ENCODE measurements at regions not wholly inside any gene's neighbourhood (a gene's known extent, or its start where the extent isn't known, plus 50 kb on each side); places are given as distances from the start of the nearest gene placed in this dataset.

GRCh38 chr17:6356562-6356961, 78.4 kb downstream of the AIPL1 start:
- peaks cover 2% of the 10 kb centered on the region for H3K27me3 ChIP-seq (ENCODE audit: control insufficient read depth, insufficient read depth, low read length)
- no peak overlapping the region for H3K27ac ChIP-seq (ENCODE audit: low read depth, low read length)
- H3K9me3 ChIP-seq (ENCODE audit: control insufficient read depth, insufficient read depth, low read length): no peaks in the 10 kb centered on the region
- DNase-seq (ENCODE audit: low read depth, low spot score): no peak
- POLR2A ChIA-PET: no interaction called here
- CTCF ChIA-PET: no interaction called here
- TF ChIP-seq, protein P1, sequence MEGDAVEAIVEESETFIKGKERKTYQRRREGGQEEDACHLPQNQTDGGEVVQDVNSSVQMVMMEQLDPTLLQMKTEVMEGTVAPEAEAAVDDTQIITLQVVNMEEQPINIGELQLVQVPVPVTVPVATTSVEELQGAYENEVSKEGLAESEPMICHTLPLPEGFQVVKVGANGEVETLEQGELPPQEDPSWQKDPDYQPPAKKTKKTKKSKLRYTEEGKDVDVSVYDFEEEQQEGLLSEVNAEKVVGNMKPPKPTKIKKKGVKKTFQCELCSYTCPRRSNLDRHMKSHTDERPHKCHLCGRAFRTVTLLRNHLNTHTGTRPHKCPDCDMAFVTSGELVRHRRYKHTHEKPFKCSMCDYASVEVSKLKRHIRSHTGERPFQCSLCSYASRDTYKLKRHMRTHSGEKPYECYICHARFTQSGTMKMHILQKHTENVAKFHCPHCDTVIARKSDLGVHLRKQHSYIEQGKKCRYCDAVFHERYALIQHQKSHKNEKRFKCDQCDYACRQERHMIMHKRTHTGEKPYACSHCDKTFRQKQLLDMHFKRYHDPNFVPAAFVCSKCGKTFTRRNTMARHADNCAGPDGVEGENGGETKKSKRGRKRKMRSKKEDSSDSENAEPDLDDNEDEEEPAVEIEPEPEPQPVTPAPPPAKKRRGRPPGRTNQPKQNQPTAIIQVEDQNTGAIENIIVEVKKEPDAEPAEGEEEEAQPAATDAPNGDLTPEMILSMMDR (IDR thresholded peaks at IDR 0.05; ENCODE audit: low read depth, low read length): no peak
- H3K4me3 ChIP-seq (ENCODE audit: low read depth, low read length): no peak overlapping the region

DNA sequence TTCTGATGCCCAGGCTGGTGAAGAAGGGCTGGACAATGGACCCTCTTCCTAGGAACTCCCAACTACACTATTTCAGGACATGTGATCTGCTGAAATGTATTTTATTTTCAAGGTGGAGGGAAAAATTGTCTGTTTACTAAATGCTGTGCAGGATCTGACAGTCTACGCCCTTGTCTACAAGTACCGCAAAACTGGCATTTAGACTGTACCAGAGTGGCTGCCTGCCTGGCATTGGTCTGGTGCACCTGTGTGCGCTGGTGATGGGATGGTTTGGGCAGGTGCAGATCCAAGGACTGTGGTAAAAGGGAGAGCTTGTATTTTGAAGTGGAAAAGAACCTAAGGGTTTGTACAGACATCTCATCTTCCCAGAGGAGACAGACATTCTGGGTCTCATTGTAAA, 79.7 kb downstream of the AIPL1 start:
- ChIA-PET POLR2A (no interaction called here), CTCF (no interaction called here)
- no peak for DNase-seq (ENCODE audit: low read depth, low spot score)
- Histone ChIP-seq H3K27ac (ENCODE audit: low read depth, low read length) (no peak overlapping the region), H3K9me3 (ENCODE audit: control insufficient read depth, insufficient read depth, low read length) (no peaks in the 10 kb centered on the region), H3K4me3 (ENCODE audit: low read depth, low read length) (no peak overlapping the region), H3K27me3 (ENCODE audit: control insufficient read depth, insufficient read depth, low read length) (peaks cover 2% of the 10 kb centered on the region)
- TF ChIP-seq, protein P1 (IDR thresholded peaks at IDR 0.05; ENCODE audit: low read depth, low read length): no peak

DNA sequence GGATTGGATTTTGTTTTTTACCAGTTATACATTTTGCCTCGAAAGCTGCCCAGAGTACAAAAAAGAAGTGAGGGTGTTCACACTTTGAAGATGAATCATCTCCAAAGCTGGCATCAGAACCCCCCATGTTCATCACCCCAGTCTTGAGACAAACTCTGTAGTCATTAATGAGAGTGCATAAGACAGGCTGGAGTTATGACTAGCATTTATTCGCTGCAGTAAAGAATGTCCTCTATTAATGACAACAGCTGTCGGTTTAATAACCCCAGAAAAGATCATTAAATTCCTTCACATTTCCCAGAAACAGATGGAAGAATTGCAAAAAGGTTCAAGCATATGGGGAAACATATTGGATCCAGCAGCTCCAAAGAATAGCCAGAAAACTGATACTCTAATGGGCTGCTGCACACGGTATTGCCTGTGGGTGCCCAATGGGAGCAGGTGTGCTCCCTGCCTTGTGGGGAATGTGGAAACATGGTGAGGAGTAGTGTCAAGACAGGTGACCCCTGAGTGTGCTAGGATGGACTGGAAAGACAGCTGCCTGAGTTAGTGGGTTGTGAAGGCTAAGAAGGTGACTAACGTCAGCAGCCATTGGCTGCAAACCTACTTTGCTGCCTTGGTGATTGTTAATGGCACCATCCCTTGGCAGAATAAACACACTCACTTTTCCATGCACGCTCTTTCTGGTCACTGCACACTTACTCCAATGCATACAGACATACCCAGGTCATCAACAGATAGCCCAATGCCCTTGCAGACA, 81.9 kb downstream of the AIPL1 start:
- H3K27me3 ChIP-seq (ENCODE audit: control insufficient read depth, insufficient read depth, low read length): peaks cover under 1% of the 10 kb centered on the region
- ChIA-PET CTCF (no interaction called here), POLR2A (no interaction called here)
- H3K9me3 ChIP-seq (ENCODE audit: control insufficient read depth, insufficient read depth, low read length): no peaks in the 10 kb centered on the region
- DNase-seq (ENCODE audit: low read depth, low spot score): no peak
- H3K27ac ChIP-seq (ENCODE audit: low read depth, low read length): no peak overlapping the region
- H3K4me3 ChIP-seq (ENCODE audit: low read depth, low read length): no peak overlapping the region
- TF ChIP-seq, protein P1 (IDR thresholded peaks at IDR 0.05; ENCODE audit: low read depth, low read length): no peak

DNA sequence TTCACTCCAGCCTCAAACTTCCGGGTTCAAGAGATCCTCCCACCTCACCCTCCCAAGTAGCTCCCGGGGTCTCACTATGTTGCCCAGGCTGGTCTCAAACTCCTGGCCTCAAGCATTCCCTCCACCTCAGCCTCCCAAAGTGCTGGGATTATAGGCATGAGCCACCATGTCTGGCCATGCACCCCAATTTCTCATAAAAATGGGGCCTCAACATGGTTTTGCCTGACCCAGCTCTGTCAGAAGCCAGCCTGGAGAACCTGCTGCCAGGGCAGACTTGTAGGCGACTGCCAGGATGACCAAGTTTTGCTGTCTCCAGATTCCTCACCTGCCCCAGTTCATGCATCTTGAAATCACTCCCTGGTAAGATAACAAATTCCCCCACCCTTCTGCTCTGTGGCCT, 82.9 kb downstream of the AIPL1 start:
- no peak overlapping the region for H3K27ac ChIP-seq (ENCODE audit: low read depth, low read length)
- no peak overlapping the region for H3K4me3 ChIP-seq (ENCODE audit: low read depth, low read length)
- TF ChIP-seq, protein P1 (IDR thresholded peaks at IDR 0.05; ENCODE audit: low read depth, low read length): no peak
- CTCF ChIA-PET: no interaction called here
- no peaks in the 10 kb centered on the region for H3K27me3 ChIP-seq (ENCODE audit: control insufficient read depth, insufficient read depth, low read length)
- H3K9me3 ChIP-seq (ENCODE audit: control insufficient read depth, insufficient read depth, low read length): no peaks in the 10 kb centered on the region
- DNase-seq (ENCODE audit: low read depth, low spot score): no peak
- POLR2A ChIA-PET: no interaction called here

DNA sequence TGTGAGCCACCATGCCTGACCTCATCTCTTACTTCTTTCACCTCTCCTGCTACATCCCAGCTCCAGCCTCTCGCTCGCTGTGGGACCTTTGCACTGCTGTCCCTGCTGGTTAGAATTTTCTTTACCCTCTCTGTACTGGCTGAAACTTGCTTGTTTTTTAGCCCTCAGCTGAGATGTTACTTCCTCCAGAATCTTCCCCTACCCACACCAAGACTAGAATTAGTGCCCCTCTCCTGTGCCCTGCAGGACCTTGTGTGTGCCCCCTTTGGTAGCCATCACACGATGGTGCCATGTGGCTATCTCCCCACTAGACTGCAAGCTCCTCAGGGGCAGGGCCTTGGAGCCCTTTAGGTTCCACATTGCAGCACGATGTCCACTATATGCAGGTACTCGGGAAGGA, 84.1 kb downstream of the AIPL1 start:
- POLR2A ChIA-PET: no interaction called here
- no peaks in the 10 kb centered on the region for H3K9me3 ChIP-seq (ENCODE audit: control insufficient read depth, insufficient read depth, low read length)
- no peak overlapping the region for H3K4me3 ChIP-seq (ENCODE audit: low read depth, low read length)
- no peaks in the 10 kb centered on the region for H3K27me3 ChIP-seq (ENCODE audit: control insufficient read depth, insufficient read depth, low read length)
- TF ChIP-seq, protein P1 (IDR thresholded peaks at IDR 0.05; ENCODE audit: low read depth, low read length): no peak
- no peak for DNase-seq (ENCODE audit: low read depth, low spot score)
- CTCF ChIA-PET: no interaction called here
- H3K27ac ChIP-seq (ENCODE audit: low read depth, low read length): no peak overlapping the region
